Stimulated activated naive CD8-positive, alpha-beta T cell treated with anti-CD3 and anti-CD28 coated beads, Interleukin-15, Interleukin-2, amounts not matched to agents 100 ng/mL and 50 ng/mL, for 24 hours (primary cell): ENCODE measurements at regions not wholly inside any gene's neighbourhood (a gene's known extent, or its start where the extent isn't known, plus 50 kb on each side); places are given as distances from the start of the nearest gene placed in this dataset.

Source experiments
- H3K27ac Mint-ChIP-seq: one replicate; pipeline ENCODE4 v1.8.0; 2021; ENCODE audit warnings: mild to moderate bottlenecking, mixed read lengths
- H3K27me3 Mint-ChIP-seq: one replicate; pipeline ENCODE4 v1.8.0; 2021; ENCODE audit warnings: mixed read lengths
- H3K36me3 Mint-ChIP-seq: one replicate; pipeline ENCODE4 v1.8.0; 2021; ENCODE audit warnings: low read depth, mixed read lengths
- H3K4me1 Mint-ChIP-seq: one replicate; pipeline ENCODE4 v1.8.0; 2021; ENCODE audit warnings: low read depth, mixed read lengths
- H3K4me3 Mint-ChIP-seq: one replicate; pipeline ENCODE4 v1.8.0; 2021; ENCODE audit warnings: mild to moderate bottlenecking, mixed read lengths
- H3K9me3 Mint-ChIP-seq: one replicate; pipeline ENCODE4 v1.8.0; 2021; ENCODE audit warnings: mixed read lengths

- Mint-ChIP-seq H3K36me3 (no peaks in the 10 kb centered on the region), H3K9me3 (no peaks in the 10 kb centered on the region), H3K4me3 (no peak overlapping the region), H3K27ac (no peak overlapping the region), H3K4me1 (no peaks in the 10 kb centered on the region), H3K27me3 (peaks cover 2% of the 10 kb centered on the region)
Observed at GRCh38 chr2:611519-611918, 65.7 kb downstream of the TMEM18 start.

GRCh38 chr2:610491-610890 is 66.7 kb downstream of the TMEM18 start:
- H3K27me3 Mint-ChIP-seq: no peaks in the 10 kb centered on the region
- H3K4me1 Mint-ChIP-seq: no peaks in the 10 kb centered on the region
- no peaks in the 10 kb centered on the region for H3K36me3 Mint-ChIP-seq
- H3K27ac Mint-ChIP-seq: no peak overlapping the region
- no peak overlapping the region for H3K4me3 Mint-ChIP-seq
- no peaks in the 10 kb centered on the region for H3K9me3 Mint-ChIP-seq

- Mint-ChIP-seq H3K27me3 (no peaks in the 10 kb centered on the region), H3K4me1 (no peaks in the 10 kb centered on the region), H3K36me3 (no peaks in the 10 kb centered on the region), H3K4me3 (no peak overlapping the region), H3K27ac (no peak overlapping the region), H3K9me3 (no peaks in the 10 kb centered on the region)
Observed at GRCh38 chr2:609881-610280, 67.3 kb downstream of the TMEM18 start.

GRCh38 chr2:609449-609848 is 67.8 kb downstream of the TMEM18 start:
- Mint-ChIP-seq H3K4me3 (no peak overlapping the region), H3K27me3 (no peaks in the 10 kb centered on the region), H3K27ac (no peak overlapping the region), H3K36me3 (no peaks in the 10 kb centered on the region), H3K4me1 (no peaks in the 10 kb centered on the region), H3K9me3 (no peaks in the 10 kb centered on the region)

- Mint-ChIP-seq H3K4me3 (no peak overlapping the region), H3K27me3 (no peaks in the 10 kb centered on the region), H3K27ac (no peak overlapping the region), H3K9me3 (no peaks in the 10 kb centered on the region), H3K36me3 (no peaks in the 10 kb centered on the region), H3K4me1 (no peaks in the 10 kb centered on the region)
Observed at GRCh38 chr2:608711-609110, 68.5 kb downstream of the TMEM18 start.

- Mint-ChIP-seq H3K27me3 (no peaks in the 10 kb centered on the region), H3K27ac (no peak overlapping the region), H3K9me3 (no peaks in the 10 kb centered on the region), H3K4me1 (no peaks in the 10 kb centered on the region), H3K4me3 (no peak overlapping the region), H3K36me3 (no peaks in the 10 kb centered on the region)
Observed at GRCh38 chr2:608297-608696, 68.9 kb downstream of the TMEM18 start.

GRCh38 chr2:607709-608108 is 69.5 kb downstream of the TMEM18 start:
- H3K9me3 Mint-ChIP-seq: no peaks in the 10 kb centered on the region
- no peak overlapping the region for H3K4me3 Mint-ChIP-seq
- H3K4me1 Mint-ChIP-seq: no peaks in the 10 kb centered on the region
- no peaks in the 10 kb centered on the region for H3K27me3 Mint-ChIP-seq
- no peak overlapping the region for H3K27ac Mint-ChIP-seq
- H3K36me3 Mint-ChIP-seq: no peaks in the 10 kb centered on the region

- H3K4me1 Mint-ChIP-seq: no peaks in the 10 kb centered on the region
- H3K27me3 Mint-ChIP-seq: no peaks in the 10 kb centered on the region
- H3K36me3 Mint-ChIP-seq: no peaks in the 10 kb centered on the region
- H3K27ac Mint-ChIP-seq: no peak overlapping the region
- no peak overlapping the region for H3K4me3 Mint-ChIP-seq
- no peaks in the 10 kb centered on the region for H3K9me3 Mint-ChIP-seq
Observed at GRCh38 chr2:607172-607571, 70.0 kb downstream of the TMEM18 start.

- no peaks in the 10 kb centered on the region for H3K27me3 Mint-ChIP-seq
- H3K9me3 Mint-ChIP-seq: no peaks in the 10 kb centered on the region
- H3K27ac Mint-ChIP-seq: no peak overlapping the region
- no peaks in the 10 kb centered on the region for H3K4me1 Mint-ChIP-seq
- H3K36me3 Mint-ChIP-seq: no peaks in the 10 kb centered on the region
- no peak overlapping the region for H3K4me3 Mint-ChIP-seq
Observed at GRCh38 chr2:605674-606608, 71.3 kb downstream of the TMEM18 start.

GRCh38 chr2:604854-605524 is 72.2 kb downstream of the TMEM18 start:
- no peaks in the 10 kb centered on the region for H3K36me3 Mint-ChIP-seq
- H3K27me3 Mint-ChIP-seq: no peaks in the 10 kb centered on the region
- no peak overlapping the region for H3K27ac Mint-ChIP-seq
- H3K4me3 Mint-ChIP-seq: no peak overlapping the region
- no peaks in the 10 kb centered on the region for H3K4me1 Mint-ChIP-seq
- no peaks in the 10 kb centered on the region for H3K9me3 Mint-ChIP-seq

GRCh38 chr2:604385-604784 is 72.8 kb downstream of the TMEM18 start:
- H3K9me3 Mint-ChIP-seq: no peaks in the 10 kb centered on the region
- no peaks in the 10 kb centered on the region for H3K4me1 Mint-ChIP-seq
- no peak overlapping the region for H3K4me3 Mint-ChIP-seq
- no peaks in the 10 kb centered on the region for H3K27me3 Mint-ChIP-seq
- H3K36me3 Mint-ChIP-seq: no peaks in the 10 kb centered on the region
- H3K27ac Mint-ChIP-seq: no peak overlapping the region

GRCh38 chr2:603869-604268 is 73.3 kb downstream of the TMEM18 start:
- H3K27ac Mint-ChIP-seq: no peak overlapping the region
- H3K36me3 Mint-ChIP-seq: no peaks in the 10 kb centered on the region
- H3K4me3 Mint-ChIP-seq: no peak overlapping the region
- no peaks in the 10 kb centered on the region for H3K4me1 Mint-ChIP-seq
- H3K27me3 Mint-ChIP-seq: no peaks in the 10 kb centered on the region
- H3K9me3 Mint-ChIP-seq: no peaks in the 10 kb centered on the region

GRCh38 chr2:603427-603826 is 73.8 kb downstream of the TMEM18 start:
- Mint-ChIP-seq H3K36me3 (no peaks in the 10 kb centered on the region), H3K4me3 (no peak overlapping the region), H3K27me3 (no peaks in the 10 kb centered on the region), H3K4me1 (no peaks in the 10 kb centered on the region), H3K27ac (no peak overlapping the region), H3K9me3 (no peaks in the 10 kb centered on the region)

GRCh38 chr2:602571-603359 is 74.4 kb downstream of the TMEM18 start:
- no peak overlapping the region for H3K27ac Mint-ChIP-seq
- no peaks in the 10 kb centered on the region for H3K27me3 Mint-ChIP-seq
- H3K36me3 Mint-ChIP-seq: no peaks in the 10 kb centered on the region

More at GRCh38 chr2:602571-603359, 74.4 kb downstream of the TMEM18 start:
- Mint-ChIP-seq H3K4me1 (no peaks in the 10 kb centered on the region), H3K4me3 (no peak overlapping the region), H3K9me3 (no peaks in the 10 kb centered on the region)
